HEK293 (cell line): ENCODE measurements at regions not wholly inside any gene's neighbourhood (a gene's known extent, or its start where the extent isn't known, plus 50 kb on each side); places are given as distances from the start of the nearest gene placed in this dataset.

ENCODE experiments used
- CTCF ChIA-PET: fragments of 350-600 bp; formaldehyde crosslinking; extraction: SDS; loops from one replicate; lab custom pipeline; 2021; ENCODE audit warnings: antibody characterized with exemption; lab: Yijun Ruan, JAX
- POLR2A ChIA-PET: fragments of 300-600 bp; formaldehyde crosslinking; extraction: SDS; loops from one replicate; lab custom pipeline; 2020; ENCODE audit warnings: antibody characterized with exemption, inconsistent platforms; lab: Yijun Ruan, JAX
- H3K27ac ChIP-seq: fragments of 200-500 bp; sonication (Bioruptor generic); 2 replicates; pipeline ENCODE4 v1.5.1; 2014; ENCODE audit warnings: low read depth, low read length, control low read depth, inconsistent platforms; ENCODE audit errors: extremely low read depth
- H3K36me3 ChIP-seq, 2 experiments: fragments of 200-500 bp in 1 of 2; sonication (Bioruptor generic) in 1 of 2; 1 replicate in 1 of 2; 2 replicates in 1 of 2; pipeline ENCODE4 v1.5.1; 2014 to 2017; ENCODE audit warnings: inconsistent platforms in 2 of 2, low read length in 2 of 2; ENCODE audit not compliant: control insufficient read depth in 2 of 2, insufficient read depth in 1 of 2
- H3K4me1 ChIP-seq: fragments of 200-500 bp; sonication (Bioruptor generic); 2 replicates; pipeline ENCODE4 v1.5.1; 2014; ENCODE audit warnings: mild to moderate bottlenecking, low read length, inconsistent platforms; ENCODE audit not compliant: control insufficient read depth, insufficient read depth
- H3K4me3 ChIP-seq: 2 replicates; pipeline ENCODE4 v1.5.1; 2011; ENCODE audit warnings: low read depth, mild to moderate bottlenecking, control low read depth, low read length, moderate library complexity
- H3K9me3 ChIP-seq: fragments of 200-500 bp; sonication (Bioruptor generic); 2 replicates; pipeline ENCODE4 v1.5.1; 2014; ENCODE audit warnings: low read depth, low read length, inconsistent platforms; ENCODE audit not compliant: control insufficient read depth, insufficient read depth
- BCL11A ChIP-seq: fragments of 450-650 bp; formaldehyde crosslinking; IDR thresholded peaks from 2 replicates; pipeline ENCODE4 v1.5.1; 2016; ENCODE audit warnings: low read depth, missing biosample characterization, missing genetic modification characterization
- OVOL3 ChIP-seq: fragments of 450-650 bp; formaldehyde crosslinking; IDR thresholded peaks from 2 replicates; pipeline ENCODE4 v1.5.1; 2016; ENCODE audit warnings: missing biosample characterization, missing genetic modification characterization
- RBAK ChIP-seq: fragments of 450-650 bp; formaldehyde crosslinking; IDR thresholded peaks from 2 replicates; pipeline ENCODE4 v1.5.1; 2016; ENCODE audit warnings: missing biosample characterization, missing genetic modification characterization
- ZBTB20 ChIP-seq: fragments of 450-650 bp; formaldehyde crosslinking; IDR thresholded peaks from 2 replicates; pipeline ENCODE4 v1.5.1; 2016; ENCODE audit warnings: missing biosample characterization, missing genetic modification characterization
- ZNF114 ChIP-seq: fragments of 450-650 bp; formaldehyde crosslinking; IDR thresholded peaks from 2 replicates; pipeline ENCODE4 v1.5.0; 2017; ENCODE audit warnings: missing biosample characterization, missing genetic modification characterization
- ZNF121 ChIP-seq: fragments of 450-650 bp; formaldehyde crosslinking; IDR thresholded peaks from 2 replicates; pipeline ENCODE4 v1.5.1; 2016; ENCODE audit warnings: missing biosample characterization, missing genetic modification characterization
- ZNF366 ChIP-seq: fragments of 450-650 bp; formaldehyde crosslinking; conservative IDR thresholded peaks from 2 replicates; pipeline ENCODE4 v1.5.1; 2016; ENCODE audit warnings: missing biosample characterization, missing genetic modification characterization
- ZNF529 ChIP-seq: fragments of 450-650 bp; formaldehyde crosslinking; IDR thresholded peaks from 2 replicates; pipeline ENCODE4 v1.5.1; 2017; ENCODE audit warnings: missing genetic modification characterization, missing biosample characterization; ENCODE audit not compliant: insufficient replicate concordance
- ZNF558 ChIP-seq: fragments of 450-650 bp; formaldehyde crosslinking; IDR thresholded peaks from 2 replicates; pipeline ENCODE4 v1.5.1; 2016; ENCODE audit warnings: missing biosample characterization, missing genetic modification characterization
- ZNF571 ChIP-seq: fragments of 450-650 bp; formaldehyde crosslinking; IDR thresholded peaks from 2 replicates; pipeline ENCODE4 v1.5.0; 2017; ENCODE audit warnings: missing biosample characterization, missing genetic modification characterization
- ZNF624 ChIP-seq: fragments of 450-650 bp; formaldehyde crosslinking; IDR thresholded peaks from 2 replicates; pipeline ENCODE4 v1.5.1; 2017; ENCODE audit warnings: missing biosample characterization, missing genetic modification characterization
- ZNF664 ChIP-seq: fragments of 450-650 bp; formaldehyde crosslinking; IDR thresholded peaks from 2 replicates; pipeline ENCODE4 v1.5.1; 2016; ENCODE audit warnings: missing biosample characterization, missing genetic modification characterization
- ZNF701 ChIP-seq: fragments of 450-650 bp; formaldehyde crosslinking; IDR thresholded peaks from 2 replicates; pipeline ENCODE4 v1.5.1; 2016; ENCODE audit warnings: missing biosample characterization, missing genetic modification characterization
- ZNF707 ChIP-seq: fragments of 450-650 bp; formaldehyde crosslinking; IDR thresholded peaks from 2 replicates; pipeline ENCODE4 v1.5.1; 2016; ENCODE audit warnings: missing biosample characterization, missing genetic modification characterization
- ZNF776 ChIP-seq: fragments of 450-650 bp; formaldehyde crosslinking; IDR thresholded peaks from 2 replicates; pipeline ENCODE4 v1.5.0; 2017; ENCODE audit warnings: missing biosample characterization, missing genetic modification characterization, borderline replicate concordance
- TF ChIP-seq, protein P1 (sequence below): fragments of 450-650 bp; formaldehyde crosslinking; IDR thresholded peaks from 2 replicates; pipeline ENCODE4 v1.5.1; 2016; ENCODE audit warnings: missing biosample characterization, missing genetic modification characterization, low read depth
- TF ChIP-seq, protein P2 (sequence below): IDR thresholded peaks from 2 replicates; pipeline ENCODE4 v1.6.1; 2011; ENCODE audit warnings: mild to moderate bottlenecking, low read depth, low read length, borderline replicate concordance
- TF ChIP-seq, protein P3 (sequence below): fragments of 450-650 bp; IDR thresholded peaks from 2 replicates; pipeline ENCODE4 v1.5.1; 2018; ENCODE audit warnings: missing biosample characterization, mild to moderate bottlenecking, missing genetic modification characterization
- TF ChIP-seq, protein P4 (sequence below): fragments of 450-650 bp; formaldehyde crosslinking; IDR thresholded peaks from 2 replicates; pipeline ENCODE4 v1.5.1; 2016; ENCODE audit warnings: missing biosample characterization, missing genetic modification characterization

DNA sequence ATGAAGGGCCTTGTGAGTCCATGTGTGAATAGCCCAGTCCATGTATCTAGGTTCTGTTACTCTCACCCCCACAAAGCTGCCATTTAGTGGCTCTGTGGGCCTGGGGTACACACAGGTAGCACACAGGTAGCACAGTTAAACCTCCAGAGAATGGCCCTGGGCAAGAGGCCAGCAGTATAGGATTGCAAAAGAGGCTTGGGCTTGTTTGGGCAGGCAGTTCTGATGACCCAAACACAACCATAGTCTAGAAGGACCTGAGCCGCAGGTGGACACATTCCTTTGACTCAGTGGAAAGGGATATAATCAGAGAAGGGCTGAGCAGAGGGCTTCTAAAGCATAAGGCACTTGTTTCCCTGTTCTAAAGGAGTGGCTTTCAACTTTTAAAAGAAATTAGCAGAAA lies 326.8 kb upstream of the SGCD start:
- CTCF ChIA-PET, result no interaction called here
- no peaks in the 10 kb centered on the region for H3K4me1 ChIP-seq
- no peaks in the 10 kb centered on the region for H3K36me3 ChIP-seq
- no peak overlapping the region for H3K27ac ChIP-seq
- H3K9me3 ChIP-seq, result no peaks in the 10 kb centered on the region
- no peak overlapping the region for H3K4me3 ChIP-seq
- TF ChIP-seq ZNF701 (no peak), BCL11A (no peak), ZNF664 (no peak), ZNF624 (tag by site-specific recombination) (no peak), ZNF776 (no peak), ZNF571 (tag by site-specific recombination) (no peak), ZNF558 (no peak)
- POLR2A ChIA-PET, result no interaction called here

DNA sequence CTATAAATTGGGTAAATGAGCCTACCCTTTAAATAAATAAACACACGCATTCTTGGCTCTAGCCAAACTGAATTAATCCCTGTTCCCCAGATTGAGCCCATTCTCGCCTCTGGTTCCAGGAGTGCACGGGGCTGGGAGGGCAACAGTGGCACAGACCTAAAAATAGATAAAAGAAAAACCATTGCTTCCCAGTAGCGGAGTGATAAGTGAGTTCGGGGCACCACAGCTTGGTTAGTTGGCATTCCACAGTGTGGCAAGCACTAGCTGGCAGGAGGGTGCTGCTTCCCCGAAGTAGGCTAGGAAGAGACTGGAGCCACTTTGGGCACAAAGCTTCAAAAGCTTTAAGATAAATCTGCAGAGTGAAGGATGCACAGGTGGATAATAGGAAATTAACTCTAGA lies 322.2 kb upstream of the SGCD start:
- ChIA-PET POLR2A (no interaction called here), CTCF (no interaction called here)
- no peaks in the 10 kb centered on the region for H3K36me3 ChIP-seq
- H3K9me3 ChIP-seq, result no peaks in the 10 kb centered on the region
- TF ChIP-seq ZNF121, result no peak
- TF ChIP-seq, protein P1, sequence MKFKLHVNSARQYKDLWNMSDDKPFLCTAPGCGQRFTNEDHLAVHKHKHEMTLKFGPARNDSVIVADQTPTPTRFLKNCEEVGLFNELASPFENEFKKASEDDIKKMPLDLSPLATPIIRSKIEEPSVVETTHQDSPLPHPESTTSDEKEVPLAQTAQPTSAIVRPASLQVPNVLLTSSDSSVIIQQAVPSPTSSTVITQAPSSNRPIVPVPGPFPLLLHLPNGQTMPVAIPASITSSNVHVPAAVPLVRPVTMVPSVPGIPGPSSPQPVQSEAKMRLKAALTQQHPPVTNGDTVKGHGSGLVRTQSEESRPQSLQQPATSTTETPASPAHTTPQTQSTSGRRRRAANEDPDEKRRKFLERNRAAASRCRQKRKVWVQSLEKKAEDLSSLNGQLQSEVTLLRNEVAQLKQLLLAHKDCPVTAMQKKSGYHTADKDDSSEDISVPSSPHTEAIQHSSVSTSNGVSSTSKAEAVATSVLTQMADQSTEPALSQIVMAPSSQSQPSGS (tag by site-specific recombination), result no peak
- no peak for TF ChIP-seq ZNF366 (tag by site-specific recombination)
- TF ChIP-seq, protein P2, sequence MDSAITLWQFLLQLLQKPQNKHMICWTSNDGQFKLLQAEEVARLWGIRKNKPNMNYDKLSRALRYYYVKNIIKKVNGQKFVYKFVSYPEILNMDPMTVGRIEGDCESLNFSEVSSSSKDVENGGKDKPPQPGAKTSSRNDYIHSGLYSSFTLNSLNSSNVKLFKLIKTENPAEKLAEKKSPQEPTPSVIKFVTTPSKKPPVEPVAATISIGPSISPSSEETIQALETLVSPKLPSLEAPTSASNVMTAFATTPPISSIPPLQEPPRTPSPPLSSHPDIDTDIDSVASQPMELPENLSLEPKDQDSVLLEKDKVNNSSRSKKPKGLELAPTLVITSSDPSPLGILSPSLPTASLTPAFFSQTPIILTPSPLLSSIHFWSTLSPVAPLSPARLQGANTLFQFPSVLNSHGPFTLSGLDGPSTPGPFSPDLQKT, result no peak
- no peak for TF ChIP-seq ZNF707
- TF ChIP-seq, protein P3, sequence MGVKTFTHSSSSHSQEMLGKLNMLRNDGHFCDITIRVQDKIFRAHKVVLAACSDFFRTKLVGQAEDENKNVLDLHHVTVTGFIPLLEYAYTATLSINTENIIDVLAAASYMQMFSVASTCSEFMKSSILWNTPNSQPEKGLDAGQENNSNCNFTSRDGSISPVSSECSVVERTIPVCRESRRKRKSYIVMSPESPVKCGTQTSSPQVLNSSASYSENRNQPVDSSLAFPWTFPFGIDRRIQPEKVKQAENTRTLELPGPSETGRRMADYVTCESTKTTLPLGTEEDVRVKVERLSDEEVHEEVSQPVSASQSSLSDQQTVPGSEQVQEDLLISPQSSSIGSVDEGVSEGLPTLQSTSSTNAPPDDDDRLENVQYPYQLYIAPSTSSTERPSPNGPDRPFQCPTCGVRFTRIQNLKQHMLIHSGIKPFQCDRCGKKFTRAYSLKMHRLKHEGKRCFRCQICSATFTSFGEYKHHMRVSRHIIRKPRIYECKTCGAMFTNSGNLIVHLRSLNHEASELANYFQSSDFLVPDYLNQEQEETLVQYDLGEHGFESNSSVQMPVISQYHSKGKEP (tag by site-specific recombination), result no peak
- TF ChIP-seq OVOL3 (tag by site-specific recombination), result no peak
- TF ChIP-seq ZBTB20, result no peak
- TF ChIP-seq ZNF114 (tag by site-specific recombination), result no peak
- TF ChIP-seq, protein P4, sequence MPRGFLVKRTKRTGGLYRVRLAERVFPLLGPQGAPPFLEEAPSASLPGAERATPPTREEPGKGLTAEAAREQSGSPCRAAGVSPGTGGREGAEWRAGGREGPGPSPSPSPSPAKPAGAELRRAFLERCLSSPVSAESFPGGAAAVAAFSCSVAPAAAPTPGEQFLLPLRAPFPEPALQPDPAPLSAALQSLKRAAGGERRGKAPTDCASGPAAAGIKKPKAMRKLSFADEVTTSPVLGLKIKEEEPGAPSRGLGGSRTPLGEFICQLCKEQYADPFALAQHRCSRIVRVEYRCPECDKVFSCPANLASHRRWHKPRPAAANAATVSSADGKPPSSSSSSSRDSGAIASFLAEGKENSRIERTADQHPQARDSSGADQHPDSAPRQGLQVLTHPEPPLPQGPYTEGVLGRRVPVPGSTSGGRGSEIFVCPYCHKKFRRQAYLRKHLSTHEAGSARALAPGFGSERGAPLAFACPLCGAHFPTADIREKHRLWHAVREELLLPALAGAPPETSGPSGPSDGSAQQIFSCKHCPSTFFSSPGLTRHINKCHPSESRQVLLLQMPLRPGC, result no peak
- TF ChIP-seq ZNF529 (tag by site-specific recombination), result no peak
- TF ChIP-seq RBAK (tag by site-specific recombination), result no peak
- no peak overlapping the region for H3K27ac ChIP-seq
- no peak overlapping the region for H3K4me3 ChIP-seq
- H3K4me1 ChIP-seq, result no peaks in the 10 kb centered on the region
